Germinal center (tissue), 1 donor: ENCODE measurements at regions not wholly inside any gene's neighbourhood (a gene's known extent, or its start where the extent isn't known, plus 50 kb on each side); places are given as distances from the start of the nearest gene placed in this dataset.
"Not testable (repeated sequence)": the region's sequence is repeated elsewhere in the genome, so short reads cannot be mapped to it uniquely, and the experiment has no call there.

Source experiments
- DNase-seq: peaks from one replicate; pipeline ENCODE4 v3.0.0; 2012; ENCODE audit warnings: mixed read lengths, low spot score

- no peak for DNase-seq
Observed at GRCh38 chr1:38500891-38501290, 358.7 kb downstream of the RRAGC start.

DNA sequence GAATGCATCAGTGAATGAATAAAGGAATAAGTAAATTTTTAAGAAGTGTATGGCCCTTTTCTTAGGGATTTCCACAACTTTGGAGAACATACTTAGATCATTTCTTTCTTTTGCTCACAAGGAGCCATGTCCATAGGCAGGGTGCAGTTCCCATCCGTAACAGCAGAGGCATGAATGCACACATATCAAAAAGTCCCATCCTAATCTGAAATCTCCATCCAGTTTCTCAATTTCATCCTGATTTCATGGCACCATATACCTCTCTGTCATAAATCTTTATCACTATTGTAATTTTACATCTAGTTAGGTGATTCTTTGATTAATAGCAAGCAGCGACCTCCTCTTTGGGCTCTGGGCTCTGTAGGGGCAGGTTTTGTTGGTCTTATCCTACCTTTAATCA, 359.2 kb downstream of the RRAGC start:
- DNase-seq = no peak

DNA sequence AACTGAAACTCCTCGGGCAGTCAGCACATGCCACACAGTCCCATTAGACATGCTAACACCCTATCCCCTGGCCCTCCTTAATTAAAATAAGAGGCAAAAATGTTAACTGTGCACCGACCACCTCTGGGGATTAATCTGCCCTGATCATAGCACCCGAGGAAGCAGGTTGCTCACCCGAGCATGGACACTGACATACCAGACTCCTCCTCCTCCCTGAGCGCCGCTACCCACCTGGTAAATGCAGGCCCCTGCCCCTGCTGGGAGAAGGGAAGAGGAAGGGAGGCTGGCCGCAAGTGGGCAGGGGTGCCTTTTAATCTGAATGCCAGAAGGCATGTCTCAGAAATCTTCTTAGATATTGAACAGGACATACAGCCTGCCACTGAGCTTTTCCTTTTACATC, 360.9 kb downstream of the RRAGC start:
- peak; percentile 54 for DNase-seq

DNA sequence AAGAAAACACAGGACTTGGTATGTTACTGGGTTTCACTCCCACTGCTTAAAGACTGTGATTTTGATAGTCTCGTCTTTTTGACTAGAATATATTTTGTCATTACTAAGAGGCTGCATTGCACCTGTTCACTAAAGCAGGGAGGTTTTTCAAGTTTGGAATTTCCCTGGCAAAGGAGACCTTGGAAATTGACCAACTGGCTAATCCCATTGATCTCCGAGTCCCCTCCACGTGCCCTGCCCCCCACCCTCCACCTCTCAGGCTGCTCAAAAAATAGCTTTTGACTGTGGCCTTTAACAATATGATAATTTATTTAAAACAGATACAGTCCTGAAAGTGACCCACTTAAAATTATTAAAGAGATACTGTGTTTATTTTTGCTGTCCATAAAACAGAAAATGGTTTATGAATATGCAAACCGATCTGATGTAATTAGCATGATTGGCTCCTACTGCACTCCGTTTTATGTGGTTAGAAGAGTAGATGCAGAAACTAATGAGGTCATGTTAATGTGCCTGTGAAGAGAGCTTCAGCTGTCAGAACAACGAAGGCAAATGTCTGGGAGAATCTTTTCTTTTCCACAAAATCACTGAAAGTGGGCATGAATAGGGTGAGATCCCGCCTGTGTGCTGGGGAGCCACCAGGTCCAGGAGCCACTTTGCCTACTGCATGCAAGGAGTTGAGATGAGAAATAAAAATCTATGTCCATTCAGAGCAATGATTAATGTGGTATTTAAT, 361.5 kb downstream of the RRAGC start:
- no peak for DNase-seq

DNA sequence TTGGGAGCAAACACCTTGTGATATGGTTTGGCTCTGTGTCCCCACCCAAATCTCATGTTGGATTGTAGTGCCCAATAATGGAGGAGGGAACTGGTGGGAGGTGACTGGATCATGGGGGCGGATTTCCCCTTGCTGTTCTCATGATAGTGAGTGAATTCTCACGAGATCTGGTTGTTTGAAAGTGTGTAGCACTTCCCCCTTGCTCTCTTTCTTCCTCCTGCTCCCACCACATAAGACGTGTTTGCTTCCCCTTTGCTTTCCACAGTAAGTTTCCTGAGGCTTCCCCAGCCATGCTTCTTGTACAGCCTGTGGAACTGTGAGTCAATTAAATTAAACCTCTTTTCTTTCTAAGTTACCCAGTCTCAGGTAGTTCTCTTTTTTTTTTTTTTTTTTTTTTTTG, 366.3 kb downstream of the RRAGC start:
- not testable (repeated sequence) for DNase-seq

DNA sequence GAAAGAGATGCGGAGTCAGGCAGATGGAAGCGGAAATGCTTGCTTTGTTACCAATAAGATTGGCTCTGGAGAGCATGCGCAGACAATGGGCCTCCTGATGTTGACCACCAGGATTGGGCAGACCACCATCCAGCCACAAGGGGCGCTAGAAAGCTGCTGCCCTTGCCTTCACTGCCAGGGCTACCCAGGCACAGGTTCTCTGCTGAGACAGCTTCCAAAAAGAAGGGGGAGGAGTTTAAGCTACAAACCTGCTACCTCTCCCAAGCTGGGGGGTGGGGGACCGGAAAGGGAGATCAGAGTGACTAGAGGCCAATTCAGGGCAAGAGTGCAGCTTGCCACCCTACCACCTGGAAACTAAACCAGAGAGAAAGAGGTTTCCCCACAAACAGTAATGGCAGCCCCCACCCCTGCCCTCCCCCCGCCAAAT, 369.7 kb downstream of the RRAGC start:
- peak; percentile 81 for DNase-seq

DNA sequence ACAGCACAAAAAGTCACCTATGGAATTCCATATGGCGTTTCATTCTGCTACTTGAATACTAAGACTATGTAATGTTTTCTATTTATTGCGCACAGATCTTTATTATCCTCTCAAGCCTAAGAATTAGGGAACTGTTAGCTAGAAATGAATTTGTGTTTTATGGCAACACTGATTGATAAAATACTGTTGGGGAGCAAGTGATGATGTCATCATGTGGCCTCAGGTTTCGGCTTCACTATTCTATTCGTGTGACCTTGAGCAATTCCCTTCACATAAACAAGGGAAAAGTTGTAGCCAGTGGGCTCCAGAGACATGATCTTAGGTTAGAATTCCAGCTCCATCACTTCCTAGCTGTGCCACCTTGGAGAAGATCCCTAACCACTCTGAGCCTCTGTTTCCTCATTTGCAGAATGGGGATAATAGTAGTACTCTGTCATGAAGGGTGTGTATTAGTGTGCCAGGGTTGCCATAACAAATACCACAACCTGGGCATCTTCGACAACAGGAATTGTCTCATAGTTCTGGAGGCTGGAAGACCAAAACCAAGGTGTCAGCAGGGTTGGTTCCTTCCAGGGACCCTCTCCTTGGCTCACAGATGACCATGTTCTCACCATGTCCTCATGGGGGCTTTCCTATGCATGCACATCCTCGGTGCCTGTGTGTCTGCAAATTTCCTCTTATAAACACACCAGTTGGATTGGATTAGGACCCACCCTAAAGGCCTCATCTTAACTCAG, 371.2 kb downstream of the RRAGC start:
- no peak for DNase-seq

GRCh38 chr1:38487396-38487795, 372.2 kb downstream of the RRAGC start:
- no peak for DNase-seq

DNA sequence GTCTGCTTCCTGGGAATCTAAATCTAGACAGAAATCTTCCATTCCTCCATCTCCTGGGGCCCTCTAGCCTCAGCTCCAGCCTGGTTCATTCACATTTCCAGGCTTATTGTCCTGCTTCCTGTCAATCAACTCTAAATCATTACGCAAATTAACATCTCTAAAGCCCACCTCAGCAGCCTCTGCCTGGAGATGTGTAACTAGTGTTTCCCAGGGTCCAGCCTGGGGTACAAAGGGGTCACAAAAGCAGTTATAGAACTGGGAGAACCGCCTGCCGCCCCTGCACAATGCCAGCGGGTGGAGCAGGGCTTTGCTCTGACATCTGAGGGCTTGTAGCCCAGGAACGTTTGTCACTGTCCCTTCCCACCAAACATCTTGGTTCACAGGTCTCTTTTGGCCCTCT, 373.5 kb downstream of the RRAGC start:
- no peak for DNase-seq

DNA sequence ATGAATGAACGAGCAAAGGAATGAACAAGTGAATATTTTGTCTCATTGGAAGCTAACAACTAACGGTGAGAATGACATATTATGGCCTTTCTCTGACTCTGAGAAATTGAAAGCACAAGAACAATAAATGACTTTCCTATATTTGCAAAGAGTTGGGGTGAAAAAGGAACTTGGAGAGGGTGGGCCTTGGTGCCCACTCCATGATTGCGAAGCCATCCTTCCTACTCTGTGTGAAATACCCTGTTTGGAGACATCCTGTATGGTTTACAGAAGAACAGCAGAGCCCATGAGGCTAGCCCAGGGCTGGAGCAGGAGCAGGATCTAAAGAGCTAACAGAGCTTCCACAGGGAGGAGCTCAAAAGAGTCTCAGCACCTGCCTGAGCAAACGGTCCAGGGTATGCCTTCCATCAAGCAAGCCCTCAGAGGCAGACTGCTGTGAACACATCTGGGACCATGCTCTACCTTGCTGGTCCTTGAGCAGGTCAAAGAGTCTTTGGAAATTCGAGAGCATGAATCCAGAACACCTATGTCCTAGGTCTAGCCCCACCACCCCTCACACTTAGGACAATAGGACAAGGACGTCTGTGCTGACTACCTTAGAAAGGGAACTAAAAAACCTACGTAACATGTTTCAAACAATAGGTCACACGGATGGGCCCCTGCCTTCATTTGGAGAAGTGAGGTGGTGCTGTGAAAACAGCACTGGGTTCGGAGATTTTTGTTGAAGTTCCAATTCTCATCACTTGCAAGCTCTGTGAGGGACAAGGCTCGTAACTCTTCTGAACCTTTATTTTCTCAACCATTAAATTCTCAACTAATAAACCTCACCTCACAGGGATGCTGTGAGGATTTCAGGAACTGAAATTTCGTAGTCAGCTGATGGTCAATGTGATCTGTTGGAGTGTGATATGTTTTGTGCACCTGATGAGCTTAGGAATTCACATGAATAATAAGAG, 377.4 kb downstream of the RRAGC start:
- no peak for DNase-seq

GRCh38 chr1:38479662-38480061, 379.9 kb downstream of the RRAGC start:
- not testable (repeated sequence) for DNase-seq

DNA sequence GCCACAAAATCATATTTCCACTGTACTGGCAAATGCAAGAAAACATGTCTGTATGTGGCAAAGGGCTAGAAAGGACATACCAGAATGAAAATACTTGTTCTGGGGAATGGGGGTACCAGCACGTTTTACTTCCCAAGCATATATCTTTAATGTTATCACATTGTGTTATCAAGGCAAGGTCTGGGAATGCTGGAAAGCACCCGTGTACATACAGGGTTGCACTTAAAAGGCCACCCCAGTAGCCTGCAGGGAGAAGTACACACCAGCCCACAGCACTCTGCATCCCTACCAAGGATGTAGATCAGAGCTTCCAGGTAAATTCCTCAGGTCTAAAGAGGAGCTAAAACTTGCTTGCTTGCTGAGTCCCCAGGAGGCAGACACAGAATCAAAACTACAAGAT, 381.8 kb downstream of the RRAGC start:
- DNase-seq = no peak

DNA sequence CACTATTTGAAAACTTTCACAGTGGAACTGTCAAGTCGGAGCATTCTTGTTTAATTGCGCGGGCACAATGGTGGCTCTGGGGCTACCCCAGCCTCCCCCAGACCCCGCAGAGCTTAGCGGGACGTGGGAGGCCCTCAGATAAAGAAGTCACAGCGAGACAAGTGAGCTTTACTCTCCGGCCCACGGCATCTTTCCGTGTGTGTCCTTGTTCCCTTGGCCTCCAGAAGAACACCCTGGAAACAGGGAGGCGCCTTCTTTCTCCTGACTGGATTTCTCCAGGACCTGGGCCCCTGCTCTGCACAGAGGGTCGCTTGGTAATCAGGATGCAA, 382.8 kb downstream of the RRAGC start:
- DNase-seq = no peak

DNA sequence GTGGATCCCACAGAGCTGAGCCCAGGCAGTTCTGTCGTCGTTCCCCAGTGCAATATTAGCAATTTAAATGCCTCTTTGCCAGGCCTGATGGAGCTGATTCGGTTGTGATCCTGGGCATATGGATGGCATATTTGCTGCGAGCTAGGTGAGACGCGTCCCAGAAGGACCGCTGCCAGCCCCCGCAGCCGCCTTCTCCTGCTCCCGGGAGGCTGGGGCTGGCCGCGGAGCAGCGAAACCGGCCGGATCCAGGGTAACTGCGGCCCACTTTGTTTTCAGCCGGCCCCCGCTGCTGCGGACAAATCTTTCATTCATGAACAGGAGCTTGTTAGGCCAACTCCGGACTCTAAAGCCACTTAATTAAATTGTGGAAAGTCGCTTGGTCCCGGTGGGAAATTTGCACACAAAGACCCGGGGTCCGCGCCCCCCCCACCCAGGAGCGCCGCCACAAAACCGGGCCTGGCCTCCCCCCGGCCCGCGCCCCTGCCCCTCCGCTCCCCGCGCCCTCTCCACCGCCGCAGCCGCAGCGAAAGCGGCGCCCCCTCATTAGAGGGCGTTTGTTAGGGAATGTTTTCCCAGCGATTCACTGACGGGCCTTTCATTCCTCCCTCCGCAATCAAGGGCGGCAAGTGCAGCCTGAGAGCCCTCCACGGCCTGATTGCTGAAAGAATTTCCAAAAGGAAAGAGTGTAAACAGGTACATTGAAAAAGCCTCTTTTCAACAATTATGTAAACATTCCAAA, 383.3 kb downstream of the RRAGC start:
- DNase-seq = peak; percentile 24

DNA sequence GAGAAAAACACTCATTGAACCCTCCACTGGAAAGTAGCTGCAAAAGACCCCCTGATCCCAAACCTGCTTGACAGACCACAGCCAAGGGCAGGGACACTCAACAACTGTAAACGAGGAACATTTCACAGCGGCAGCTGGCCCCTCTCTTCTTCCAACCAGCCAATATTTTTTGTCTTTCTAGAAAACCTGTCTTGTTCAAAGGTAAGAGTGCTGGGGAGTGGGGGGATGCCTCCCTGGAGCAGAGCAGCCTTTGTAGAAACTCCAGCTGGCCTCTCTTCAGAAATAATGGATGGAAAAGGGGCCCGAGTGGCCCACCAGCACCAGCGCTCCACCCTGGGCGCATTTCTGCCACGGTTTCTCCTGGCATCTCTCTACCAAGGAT, 384.0 kb downstream of the RRAGC start:
- DNase-seq = peak; percentile 19

- DNase-seq = peak; percentile 85
Observed at GRCh38 chr1:38474738-38475623, 384.6 kb downstream of the RRAGC start.

DNA sequence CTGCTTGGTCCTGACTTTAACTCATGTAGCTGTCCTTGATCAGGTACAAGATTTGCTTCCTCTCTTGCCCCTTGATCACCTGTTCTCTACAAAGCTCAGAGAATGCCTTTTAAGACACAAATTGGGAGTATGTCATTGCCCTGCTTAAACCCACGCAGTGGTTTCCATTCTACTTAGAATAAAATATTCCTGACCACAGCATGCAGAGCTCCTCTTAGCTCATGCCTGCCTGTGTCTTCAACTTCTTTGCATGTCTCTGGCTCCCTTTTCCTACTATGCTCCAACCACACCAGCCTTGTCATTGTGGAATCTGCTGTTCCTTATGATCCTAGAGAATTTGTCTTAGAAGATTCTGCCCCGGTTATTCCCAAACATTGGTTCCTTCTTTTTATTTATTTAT, 393.1 kb downstream of the RRAGC start:
- DNase-seq = no peak

- DNase-seq = no peak
Observed at GRCh38 chr1:38465460-38465859, 394.1 kb downstream of the RRAGC start.

GRCh38 chr1:38464071-38464661, 395.4 kb downstream of the RRAGC start:
- DNase-seq = no peak

DNA sequence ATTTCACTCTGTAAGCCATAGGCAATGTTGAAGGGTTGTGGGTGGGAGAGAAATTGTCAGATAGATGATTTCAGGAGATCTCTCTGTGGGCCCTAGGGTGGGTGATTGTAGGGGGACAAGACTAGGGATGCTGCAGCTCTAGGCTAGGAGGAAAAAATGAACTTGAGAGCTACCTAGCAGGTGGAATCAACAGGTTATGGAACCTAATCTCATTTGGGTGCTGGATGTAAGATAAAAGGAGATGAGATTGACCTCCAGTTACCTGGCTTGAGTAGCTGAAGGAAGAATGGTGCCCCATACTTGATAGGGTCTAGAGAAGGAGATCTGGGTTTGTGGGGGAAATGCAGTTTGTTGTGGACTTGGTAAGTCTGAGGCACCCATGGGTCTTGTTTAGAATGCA, 396.5 kb downstream of the RRAGC start:
- DNase-seq = no peak

GRCh38 chr1:38456531-38456876, 403.1 kb downstream of the RRAGC start:
- DNase-seq = no peak
